ENCODE measurements at regions not wholly inside any gene's neighbourhood (a gene's known extent, or its start where the extent isn't known, plus 50 kb on each side); places are given as distances from the start of the nearest gene placed in this dataset.

- TF ChIP-seq ZNF396 (CRISPR knock-in tag; IDR thresholded peaks at IDR 0.05; ENCODE audit: borderline replicate concordance) (no peak), JUN (CRISPR knock-in tag; IDR thresholded peaks at IDR 0.05) (no peak), CREB1 (CRISPR knock-in tag; IDR thresholded peaks at IDR 0.05) (no peak), CTCF (IDR thresholded peaks at IDR 0.05) (no peak), CREM (CRISPR knock-in tag; IDR thresholded peaks at IDR 0.05) (no peak), NR3C1 (CRISPR knock-in tag; conservative IDR thresholded peaks at IDR 0.05; ENCODE audit: low read depth) (no peak), TEAD1 (CRISPR knock-in tag; IDR thresholded peaks at IDR 0.05) (no peak), ELF4 (CRISPR knock-in tag; IDR thresholded peaks at IDR 0.05; ENCODE audit: low read depth) (no peak), KAT7 (CRISPR knock-in tag; IDR thresholded peaks at IDR 0.05; ENCODE audit: borderline replicate concordance) (no peak), TP53 (CRISPR knock-in tag; IDR thresholded peaks at IDR 0.05) (no peak), MXD4 (CRISPR knock-in tag; IDR thresholded peaks at IDR 0.05; ENCODE audit: borderline replicate concordance) (no peak; the same call in 1 of the 2 replicates), AR (CRISPR knock-in tag; IDR thresholded peaks at IDR 0.05) (no peak), USF2 (CRISPR knock-in tag; IDR thresholded peaks at IDR 0.05) (no peak)
Observed at GRCh38 chr1:60850084-60850483, 232.3 kb upstream of the NFIA start.
